HEK293T (cell line): ENCODE measurements at regions not wholly inside any gene's neighbourhood (a gene's known extent, or its start where the extent isn't known, plus 50 kb on each side); places are given as distances from the start of the nearest gene placed in this dataset.

Experiments used
- ARNT ChIP-seq: fragments of 450-650 bp; IDR thresholded peaks from 2 replicates; pipeline ENCODE4 v1.6.1; 2017; ENCODE audit warnings: mild to moderate bottlenecking
- BHLHE40 ChIP-seq: fragments of 450-650 bp; IDR thresholded peaks from 2 replicates; pipeline ENCODE4 v1.6.1; 2016; ENCODE audit warnings: mild to moderate bottlenecking, moderate library complexity, borderline replicate concordance
- ELF4 ChIP-seq: fragments of 450-650 bp; IDR thresholded peaks from 2 replicates; pipeline ENCODE4 v1.6.1; 2017; ENCODE audit warnings: antibody characterized with exemption
- FOXA1 ChIP-seq: fragments of 450-650 bp; IDR thresholded peaks from 2 replicates; pipeline ENCODE4 v1.6.1; 2016; ENCODE audit warnings: mild to moderate bottlenecking
- FOXM1 ChIP-seq: fragments of 450-650 bp; IDR thresholded peaks from 2 replicates; pipeline ENCODE4 v1.6.1; 2017; ENCODE audit warnings: mild to moderate bottlenecking, borderline replicate concordance
- HDGF ChIP-seq: fragments of 450-650 bp; IDR thresholded peaks from 2 replicates; pipeline ENCODE4 v1.6.1; 2017; ENCODE audit warnings: antibody characterized with exemption, borderline replicate concordance
- LEF1 ChIP-seq: fragments of 450-650 bp; IDR thresholded peaks from 2 replicates; pipeline ENCODE4 v1.6.1; 2017; ENCODE audit warnings: mild to moderate bottlenecking, borderline replicate concordance
- NFRKB ChIP-seq: fragments of 450-650 bp; IDR thresholded peaks from 2 replicates; pipeline ENCODE4 v1.6.1; 2016; ENCODE audit warnings: mild to moderate bottlenecking, moderate library complexity
- PKNOX1 ChIP-seq: fragments of 450-650 bp; IDR thresholded peaks from 2 replicates; pipeline ENCODE4 v1.6.1; 2016
- SP1 ChIP-seq: fragments of 450-650 bp; IDR thresholded peaks from 2 replicates; pipeline ENCODE4 v1.6.1; 2017
- SUZ12 ChIP-seq: fragments of 450-650 bp; IDR thresholded peaks from 2 replicates; pipeline ENCODE4 v1.6.1; 2016; ENCODE audit warnings: mild to moderate bottlenecking
- TARDBP ChIP-seq: fragments of 450-650 bp; IDR thresholded peaks from 2 replicates; pipeline ENCODE4 v1.6.1; 2016
- ZNF384 ChIP-seq: fragments of 450-650 bp; IDR thresholded peaks from 2 replicates; pipeline ENCODE4 v1.6.1; 2016

- TF ChIP-seq SP1 (no peak), FOXM1 (no peak), PKNOX1 (no peak), SUZ12 (no peak), TARDBP (no peak), ELF4 (no peak), FOXA1 (no peak), LEF1 (no peak), HDGF (no peak), NFRKB (no peak), ARNT (no peak), BHLHE40 (no peak), ZNF384 (no peak)
Observed at GRCh38 chr18:53797998-53798495, 426.4 kb downstream of the MBD2 start.
